ENCODE measurements at regions not wholly inside any gene's neighbourhood (a gene's known extent, or its start where the extent isn't known, plus 50 kb on each side); places are given as distances from the start of the nearest gene placed in this dataset.
A peak's percentile ranks its signal among the peaks of the same experiment; 100 is the strongest.

DNA sequence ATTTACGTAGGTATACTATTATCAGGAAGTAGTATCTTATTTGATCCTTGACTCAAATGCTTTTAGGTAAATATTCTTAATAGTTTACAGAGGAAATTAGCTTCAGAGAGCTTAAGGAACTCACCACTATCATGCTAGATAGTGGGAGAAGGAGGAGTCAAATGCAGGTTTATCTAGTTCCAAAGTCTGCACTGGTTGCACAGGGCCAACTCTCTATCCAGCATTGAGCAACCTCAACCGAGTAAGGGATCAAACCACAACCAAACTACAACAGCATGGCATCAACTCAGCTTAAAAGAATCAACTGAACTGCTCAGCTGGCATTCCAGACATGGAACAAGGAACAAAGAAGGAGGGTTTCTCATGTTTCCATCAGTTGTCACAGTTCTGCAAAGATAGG lies 306.0 kb downstream of the MAF start:
- Histone ChIP-seq H3K27me3 (no peaks in the 10 kb centered on the region), H3K9me3 (ENCODE audit: low read depth) (no peaks in the 10 kb centered on the region), H3K79me2 (no peaks in the 10 kb centered on the region), H3K27ac (peak overlapping the region; percentile 83), H3K4me2 (peak overlapping the region; percentile 18), H3K4me3 (no peak overlapping the region), H3K4me1 (ENCODE audit: insufficient read depth) (peaks cover 23% of the 10 kb centered on the region), H4K20me1 (ENCODE audit: insufficient read depth, poor library complexity, severe bottlenecking) (no peaks in the 10 kb centered on the region), H3K36me3 (replicated peaks; ENCODE audit: insufficient read depth, low read depth) (no peaks in the 10 kb centered on the region), H3K9me2 (replicated peaks; ENCODE audit: insufficient read depth) (no peaks in the 10 kb centered on the region), H2AFZ (no peak overlapping the region)
- WGBS (ENCODE audit: low lambda C conversion rate, missing lambda C conversion rate) = 64% methylated on average over 2 of the region's 2 CpGs
- DNase-seq (ENCODE audit: low spot score) = peak; percentile 56
- no peak for TF ChIP-seq EZH2phosphoT487 (IDR thresholded peaks at IDR 0.05; ENCODE audit: low read depth, severe bottlenecking, unreplicated experiment)
- no peak for TF ChIP-seq EZH2 (IDR thresholded peaks at IDR 0.05; ENCODE audit: borderline replicate concordance)
- no peak for TF ChIP-seq CTCF (IDR thresholded peaks at IDR 0.05; ENCODE audit: poor library complexity)

GRCh38 chr16:79293836-79294460 lies 306.6 kb downstream of the MAF start:
- Histone ChIP-seq H3K36me3 (replicated peaks; ENCODE audit: insufficient read depth, low read depth) (no peaks in the 10 kb centered on the region), H3K27me3 (no peaks in the 10 kb centered on the region), H3K79me2 (no peaks in the 10 kb centered on the region), H2AFZ (no peak overlapping the region), H3K27ac (peak overlapping the region; percentile 83), H3K9me3 (ENCODE audit: low read depth) (no peaks in the 10 kb centered on the region), H3K9me2 (replicated peaks; ENCODE audit: insufficient read depth) (no peaks in the 10 kb centered on the region), H3K4me1 (ENCODE audit: insufficient read depth) (peaks cover 16% of the 10 kb centered on the region), H4K20me1 (ENCODE audit: insufficient read depth, poor library complexity, severe bottlenecking) (no peaks in the 10 kb centered on the region), H3K4me2 (peak overlapping the region; percentile 18), H3K4me3 (no peak overlapping the region)
- 45% methylated on average over 4 of the region's 4 CpGs for WGBS (ENCODE audit: low lambda C conversion rate, missing lambda C conversion rate)
- peak; percentile 53 for DNase-seq (ENCODE audit: low spot score)
- TF ChIP-seq EZH2phosphoT487 (IDR thresholded peaks at IDR 0.05; ENCODE audit: low read depth, severe bottlenecking, unreplicated experiment) (no peak), EZH2 (IDR thresholded peaks at IDR 0.05; ENCODE audit: borderline replicate concordance) (no peak), CTCF (IDR thresholded peaks at IDR 0.05; ENCODE audit: poor library complexity) (no peak)

DNA sequence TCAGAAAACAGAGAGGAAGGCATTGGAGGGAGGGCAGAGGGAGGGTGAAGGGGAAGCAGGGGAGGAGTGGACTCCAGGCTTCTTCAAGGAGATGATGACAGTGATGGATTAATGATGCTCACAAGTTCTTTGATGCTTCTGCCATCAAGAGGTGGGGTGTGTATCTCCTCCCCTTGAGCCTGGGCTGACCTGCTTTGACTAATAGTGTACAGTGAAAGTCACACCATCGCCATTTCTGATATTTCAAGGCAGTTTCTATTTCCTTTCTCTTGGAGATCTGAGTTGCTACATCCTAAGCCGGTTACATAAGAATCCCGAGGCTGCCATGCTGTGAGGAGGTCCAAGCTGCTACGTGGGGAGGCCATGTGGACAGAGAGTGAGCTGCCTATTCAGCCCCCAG lies 312.5 kb downstream of the MAF start:
- no peak overlapping the region for H3K4me3 ChIP-seq
- H3K9me2 ChIP-seq (replicated peaks; ENCODE audit: insufficient read depth) = no peaks in the 10 kb centered on the region
- WGBS (ENCODE audit: low lambda C conversion rate, missing lambda C conversion rate) = 86% methylated on average over 4 of the region's 4 CpGs
- H3K36me3 ChIP-seq (replicated peaks; ENCODE audit: insufficient read depth, low read depth) = no peaks in the 10 kb centered on the region
- no peak overlapping the region for H2AFZ ChIP-seq
- no peak for DNase-seq (ENCODE audit: low spot score)
- H3K27ac ChIP-seq = no peak overlapping the region
- peaks cover 1% of the 10 kb centered on the region for H3K4me1 ChIP-seq (ENCODE audit: insufficient read depth)
- H3K9me3 ChIP-seq (ENCODE audit: low read depth) = no peaks in the 10 kb centered on the region
- H3K27me3 ChIP-seq = no peaks in the 10 kb centered on the region
- H3K4me2 ChIP-seq = no peak overlapping the region
- no peaks in the 10 kb centered on the region for H3K79me2 ChIP-seq
- TF ChIP-seq EZH2phosphoT487 (IDR thresholded peaks at IDR 0.05; ENCODE audit: low read depth, severe bottlenecking, unreplicated experiment) (no peak), CTCF (IDR thresholded peaks at IDR 0.05; ENCODE audit: poor library complexity) (no peak), EZH2 (IDR thresholded peaks at IDR 0.05; ENCODE audit: borderline replicate concordance) (no peak)
- no peaks in the 10 kb centered on the region for H4K20me1 ChIP-seq (ENCODE audit: insufficient read depth, poor library complexity, severe bottlenecking)
